ENCODE measurements at regions not wholly inside any gene's neighbourhood (a gene's known extent, or its start where the extent isn't known, plus 50 kb on each side); places are given as distances from the start of the nearest gene placed in this dataset.

DNA sequence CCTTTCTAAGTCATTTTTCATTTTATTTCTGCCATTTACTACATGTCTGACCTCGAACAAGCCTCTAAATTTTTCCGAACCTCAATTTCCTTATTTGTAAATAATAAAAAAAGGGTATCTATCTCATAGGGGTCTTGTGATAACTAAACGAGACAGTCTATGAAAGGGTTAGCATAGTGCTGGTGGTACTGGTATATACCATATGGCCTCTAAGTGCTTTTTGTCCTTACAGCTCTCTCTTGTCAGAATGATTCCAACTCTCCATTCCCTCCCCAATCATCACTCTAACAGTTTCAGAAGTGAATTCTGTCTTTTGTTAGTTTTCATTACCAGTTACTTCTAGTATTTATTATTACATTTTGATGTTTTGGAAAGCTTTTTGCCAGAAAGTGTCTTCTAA is 85.5 kb upstream of the ACTBL2 start:
- TF ChIP-seq, protein P1, sequence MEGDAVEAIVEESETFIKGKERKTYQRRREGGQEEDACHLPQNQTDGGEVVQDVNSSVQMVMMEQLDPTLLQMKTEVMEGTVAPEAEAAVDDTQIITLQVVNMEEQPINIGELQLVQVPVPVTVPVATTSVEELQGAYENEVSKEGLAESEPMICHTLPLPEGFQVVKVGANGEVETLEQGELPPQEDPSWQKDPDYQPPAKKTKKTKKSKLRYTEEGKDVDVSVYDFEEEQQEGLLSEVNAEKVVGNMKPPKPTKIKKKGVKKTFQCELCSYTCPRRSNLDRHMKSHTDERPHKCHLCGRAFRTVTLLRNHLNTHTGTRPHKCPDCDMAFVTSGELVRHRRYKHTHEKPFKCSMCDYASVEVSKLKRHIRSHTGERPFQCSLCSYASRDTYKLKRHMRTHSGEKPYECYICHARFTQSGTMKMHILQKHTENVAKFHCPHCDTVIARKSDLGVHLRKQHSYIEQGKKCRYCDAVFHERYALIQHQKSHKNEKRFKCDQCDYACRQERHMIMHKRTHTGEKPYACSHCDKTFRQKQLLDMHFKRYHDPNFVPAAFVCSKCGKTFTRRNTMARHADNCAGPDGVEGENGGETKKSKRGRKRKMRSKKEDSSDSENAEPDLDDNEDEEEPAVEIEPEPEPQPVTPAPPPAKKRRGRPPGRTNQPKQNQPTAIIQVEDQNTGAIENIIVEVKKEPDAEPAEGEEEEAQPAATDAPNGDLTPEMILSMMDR (IDR thresholded peaks at IDR 0.05), result no peak
- TF ChIP-seq POLR2AphosphoS5 (IDR thresholded peaks at IDR 0.05), result no peak
